ENCODE measurements at regions not wholly inside any gene's neighbourhood (a gene's known extent, or its start where the extent isn't known, plus 50 kb on each side); places are given as distances from the start of the nearest gene placed in this dataset.

- no peak for TF ChIP-seq CTCF (IDR thresholded peaks at IDR 0.05; ENCODE audit: low read depth, low read length)
- no peak for DNase-seq (ENCODE audit: extremely low read depth, low read depth)
These were observed 258.7 kb upstream of the ACTRT1 start for GRCh38 chrX:128310912-128311311.

- DNase-seq (ENCODE audit: extremely low read depth, low read depth) = no peak
- TF ChIP-seq CTCF (IDR thresholded peaks at IDR 0.05; ENCODE audit: low read depth, low read length) = no peak
These were observed 257.1 kb upstream of the ACTRT1 start for GRCh38 chrX:128309311-128309710.

GRCh38 chrX:128294198-128294597 lies 242.0 kb upstream of the ACTRT1 start:
- no peak for DNase-seq (ENCODE audit: extremely low read depth, low read depth)
- TF ChIP-seq CTCF (IDR thresholded peaks at IDR 0.05; ENCODE audit: low read depth, low read length) = no peak

GRCh38 chrX:128287693-128288092 lies 235.5 kb upstream of the ACTRT1 start:
- no peak for DNase-seq (ENCODE audit: extremely low read depth, low read depth)
- no peak for TF ChIP-seq CTCF (IDR thresholded peaks at IDR 0.05; ENCODE audit: low read depth, low read length)

GRCh38 chrX:128250621-128251020 lies 198.4 kb upstream of the ACTRT1 start:
- DNase-seq (ENCODE audit: extremely low read depth, low read depth) = no peak
- no peak for TF ChIP-seq CTCF (IDR thresholded peaks at IDR 0.05; ENCODE audit: low read depth, low read length)

GRCh38 chrX:128216364-128216763 lies 164.2 kb upstream of the ACTRT1 start:
- no peak for TF ChIP-seq CTCF (IDR thresholded peaks at IDR 0.05; ENCODE audit: low read depth, low read length)
- no peak for DNase-seq (ENCODE audit: extremely low read depth, low read depth)

- no peak for TF ChIP-seq CTCF (IDR thresholded peaks at IDR 0.05; ENCODE audit: low read depth, low read length)
- no peak for DNase-seq (ENCODE audit: extremely low read depth, low read depth)
These were observed 113.7 kb upstream of the ACTRT1 start for GRCh38 chrX:128165884-128166408.
